HepG2 (cell line): ENCODE measurements at regions not wholly inside any gene's neighbourhood (a gene's known extent, or its start where the extent isn't known, plus 50 kb on each side); places are given as distances from the start of the nearest gene placed in this dataset.
"Not testable (repeated sequence)": the region's sequence is repeated elsewhere in the genome, so short reads cannot be mapped to it uniquely, and the experiment has no call there.

Source experiments
- ATAC-seq: fragments of 200-7000 bp; cut with Tn5 transposase; 3 replicates; pipeline ENCODE4 v1.9.1; 2020; ENCODE audit warnings: mild to moderate bottlenecking, moderate library complexity
- BruUV-seq: library from RNA; stranded (reverse); fragments of 400-500 nt; replicated peaks from 2 replicates; lab custom pipeline; 2021; lab: Mats Ljungman, UMichigan
- CTCF ChIA-PET: fragments of 300-600 bp; formaldehyde crosslinking; extraction: SDS; loops from one replicate; lab custom pipeline; 2021; ENCODE audit warnings: low total read pairs, inconsistent platforms, low intra/inter-chr PET ratio; lab: Yijun Ruan, JAX
- POLR2A ChIA-PET: fragments of 350-600 bp; sonication (Branson Sonifier 250); formaldehyde crosslinking; loops from one replicate; lab custom pipeline; 2020; ENCODE audit warnings: antibody characterized with exemption, inconsistent platforms; lab: Yijun Ruan, JAX
- DNase-seq: peaks from one replicate; pipeline ENCODE4 v3.0.0-alpha.2; 2015; ENCODE audit warnings: low spot score
- FAIRE-seq: peaks from 3 replicates; lab custom pipeline; 2011; peaks lifted over from hg19 to GRCh38; lab: Jason Lieb, UNC
- H2AFZ ChIP-seq: one replicate; pipeline ENCODE4 v1.6.1; 2011; ENCODE audit warnings: low read length, inconsistent platforms
- H3K27ac ChIP-seq: fragments of 300-600 bp; 3 replicates; pipeline ENCODE4 v1.8.0; 2011; ENCODE audit warnings: mixed run types, mild to moderate bottlenecking, mixed read lengths, low read length, inconsistent platforms; ENCODE audit not compliant: insufficient read depth; ENCODE audit errors: extremely low read length
- H3K27me3 ChIP-seq, 2 experiments: fragments of 200-600 bp in 1 of 2; 2 replicates in 1 of 2; 3 replicates in 1 of 2; pipeline versions ENCODE4 v1.6.0 to v1.8.0; 2011; ENCODE audit warnings: low read length in 2 of 2, mild to moderate bottlenecking in 2 of 2, moderate library complexity in 2 of 2, inconsistent platforms in 1 of 2; ENCODE audit not compliant: insufficient read depth in 2 of 2, control insufficient read depth in 1 of 2
- H3K36me3 ChIP-seq, 2 experiments: fragments of 200-600 bp in 1 of 2; replicated peaks in 1 of 2; 2 replicates in 1 of 2; 3 replicates in 1 of 2; pipeline versions ENCODE4 v1.5.1 to v1.8.0; 2011; ENCODE audit warnings: low read length in 2 of 2, inconsistent platforms in 1 of 2; ENCODE audit not compliant: insufficient read depth in 2 of 2, control insufficient read depth in 1 of 2
- H3K4me1 ChIP-seq: 2 replicates; pipeline ENCODE4 v1.5.1; 2012; ENCODE audit warnings: low read length, inconsistent platforms; ENCODE audit not compliant: insufficient read depth
- H3K4me2 ChIP-seq: 2 replicates; pipeline ENCODE4 v1.6.0; 2011; ENCODE audit warnings: low read depth, low read length, inconsistent platforms
- H3K4me3 ChIP-seq, 3 experiments: fragments of 200-600 bp in 1 of 3; sonication (generic), shearing (Covaris generic) in 1 of 3; replicated peaks in 1 of 3; 2 replicates each; pipeline ENCODE4 v1.5.1; 2011 to 2016; ENCODE audit warnings: low read length in 3 of 3, inconsistent platforms in 2 of 3, low read depth in 2 of 3, mild to moderate bottlenecking in 2 of 3, control low read depth in 1 of 3, mixed read lengths in 1 of 3; ENCODE audit not compliant: insufficient read depth in 1 of 3
- H3K79me2 ChIP-seq: one replicate; pipeline ENCODE4 v1.6.1; 2011; ENCODE audit warnings: low read length, inconsistent platforms; ENCODE audit not compliant: insufficient read depth
- H3K9ac ChIP-seq: 2 replicates; pipeline ENCODE4 v1.6.0; 2011; ENCODE audit warnings: mild to moderate bottlenecking, low read depth, low read length, inconsistent platforms; ENCODE audit not compliant: insufficient read depth
- H3K9me3 ChIP-seq: 2 replicates; pipeline ENCODE4 v1.5.1; 2012; ENCODE audit warnings: mild to moderate bottlenecking, low read length
- H4K20me1 ChIP-seq: 2 replicates; pipeline ENCODE4 v1.6.0; 2011; ENCODE audit warnings: inconsistent platforms, mild to moderate bottlenecking, low read length, moderate library complexity; ENCODE audit not compliant: insufficient read depth
- EED ChIP-seq: sonication (generic); formaldehyde crosslinking; IDR thresholded peaks from 2 replicates; pipeline ENCODE4 v1.5.0; 2020; ENCODE audit warnings: mild to moderate bottlenecking, missing genetic modification reagents
- HOXA3 ChIP-seq: sonication (generic); formaldehyde crosslinking; IDR thresholded peaks from 2 replicates; pipeline ENCODE4 v1.5.0; 2020; ENCODE audit warnings: missing genetic modification reagents
- YY1 ChIP-seq: IDR thresholded peaks from 2 replicates; pipeline ENCODE4 v1.6.1; 2011; ENCODE audit warnings: low read length, low read depth, moderate library complexity, mild to moderate bottlenecking; ENCODE audit not compliant: insufficient read depth, insufficient replicate concordance
- ZNF484 ChIP-seq: sonication (generic); formaldehyde crosslinking; IDR thresholded peaks from 2 replicates; pipeline ENCODE4 v1.5.1; 2020; ENCODE audit warnings: mild to moderate bottlenecking, low read depth, missing genetic modification reagents, borderline replicate concordance
- ZNF687 ChIP-seq: sonication (generic); formaldehyde crosslinking; IDR thresholded peaks from 2 replicates; pipeline ENCODE4 v1.5.1; 2020; ENCODE audit warnings: mild to moderate bottlenecking, missing genetic modification reagents, moderate library complexity
- ZNF7 ChIP-seq: IDR thresholded peaks from 2 replicates; pipeline ENCODE4 v1.6.1; 2016; ENCODE audit warnings: missing biosample characterization, missing genetic modification reagents
- WGBS: methylation state at CpG from one replicate; pipeline ENCODE4 v1.1.6; 2017; ENCODE audit warnings: low lambda C conversion rate; 5-methylcytosine and 5-hydroxymethylcytosine counted together
- in situ Hi-C: cut with HindIII; loops from 2 replicates; pipeline ENCODE4 v1.10.0; 2017; ENCODE audit warnings: low pct_unique_long_range_greater_than_20kb; ENCODE audit not compliant: extremely low pct_ligation_motif_present
- intact Hi-C: fragments of 100-400 bp; cut with micrococcal nuclease; formaldehyde crosslinking; loops from one replicate; pipeline ENCODE4 v1.10.0; 2022; ENCODE audit not compliant: unreplicated experiment

GRCh38 chr3:74904646-74905045, 290.2 kb upstream of the CNTN3 start:
- ChIA-PET CTCF (no interaction called here), POLR2A (no interaction called here)
- H3K4me1 ChIP-seq, result no peaks in the 10 kb centered on the region
- no peaks in the 10 kb centered on the region for H3K27me3 ChIP-seq
- H3K79me2 ChIP-seq, result no peaks in the 10 kb centered on the region
- no peaks in the 10 kb centered on the region for H3K36me3 ChIP-seq
- ATAC-seq (no peak), FAIRE-seq (no peak), DNase-seq (no peak)
- in situ Hi-C loops (no loop called here), intact Hi-C loops (no loop called here)
- no peak overlapping the region for H2AFZ ChIP-seq
- H3K4me2 ChIP-seq, result no peak overlapping the region
- no peaks in the 10 kb centered on the region for H3K9me3 ChIP-seq
- TF ChIP-seq YY1 (no peak), ZNF484 (no peak), EED (no peak), HOXA3 (CRISPR knock-in tag) (no peak), ZNF7 (no peak)
- H3K9ac ChIP-seq, result no peak overlapping the region
- H3K27ac ChIP-seq, result no peak overlapping the region
- no TSS peak for BruUV-seq
- no peak overlapping the region for H3K4me3 ChIP-seq
- H4K20me1 ChIP-seq, result no peaks in the 10 kb centered on the region
- WGBS, result 18% methylated on average over 2 of the region's 2 CpGs

- ATAC-seq, H3K9ac ChIP-seq, H3K36me3 ChIP-seq, H4K20me1 ChIP-seq, H3K27ac ChIP-seq, H3K27me3 ChIP-seq, in situ Hi-C loops, POLR2A ChIA-PET, FAIRE-seq, intact Hi-C loops, H3K9me3 ChIP-seq, BruUV-seq, H3K4me1 ChIP-seq, H3K4me3 ChIP-seq, H3K79me2 ChIP-seq, DNase-seq, CTCF ChIA-PET, H2AFZ ChIP-seq: not testable (repeated sequence)
- TF ChIP-seq ZNF687 (CRISPR knock-in tag), result peak; percentile 17; the same call in 1 of the 2 replicates
- H3K4me2 ChIP-seq, result peak overlapping the region; percentile 23; the same call in 1 of the 2 replicates
- WGBS, result 3% methylated on average over 6 of the region's 45 CpGs
Measured at GRCh38 chr3:74899796-74900516, 285.5 kb upstream of the CNTN3 start.
